H1 (cell line): ENCODE measurements at regions not wholly inside any gene's neighbourhood (a gene's known extent, or its start where the extent isn't known, plus 50 kb on each side); places are given as distances from the start of the nearest gene placed in this dataset.

ENCODE experiments used
- CTCF ChIA-PET: fragments of 300-600 bp; sonication (Branson Sonifier 250); formaldehyde crosslinking; loops from one replicate; lab custom pipeline; 2021; ENCODE audit not compliant: partially characterized antibody; lab: Charles Lee
- POLR2A ChIA-PET: fragments of 300-600 bp; sonication (Branson Sonifier 250); formaldehyde crosslinking; loops from one replicate; lab custom pipeline; 2021; ENCODE audit warnings: inconsistent platforms; ENCODE audit not compliant: partially characterized antibody; lab: Charles Lee
- DNase-seq, 2 experiments: peaks; one replicate each; pipeline versions ENCODE4 v3.0.0 to v3.0.0-alpha.2; 2010 to 2022; ENCODE audit warnings: low spot score in 2 of 2, low read depth in 1 of 2, mixed read lengths in 1 of 2
- FAIRE-seq: peaks from 2 replicates; lab custom pipeline; 2011; peaks lifted over from hg19 to GRCh38; lab: Jason Lieb, UNC
- H2AFZ ChIP-seq: 2 replicates; pipeline ENCODE4 v1.8.1; 2012; ENCODE audit warnings: low read length, inconsistent platforms
- H2AK5ac ChIP-seq: 2 replicates; pipeline ENCODE4 v1.6.1; 2013; ENCODE audit warnings: low read depth, low read length
- H2BK120ac ChIP-seq: replicated peaks from 2 replicates; pipeline ENCODE3; 2013; ENCODE audit warnings: low read depth, low read length, inconsistent platforms
- H2BK12ac ChIP-seq: 2 replicates; pipeline ENCODE4 v1.6.1; 2013; ENCODE audit warnings: low read depth, low read length
- H2BK15ac ChIP-seq: 2 replicates; pipeline ENCODE4 v1.6.1; 2013; ENCODE audit warnings: low read length
- H2BK20ac ChIP-seq: 2 replicates; pipeline ENCODE4 v1.6.1; 2013; ENCODE audit warnings: low read length
- H2BK5ac ChIP-seq: 2 replicates; pipeline ENCODE4 v1.6.1; 2013; ENCODE audit warnings: low read depth, low read length
- H3K14ac ChIP-seq: 2 replicates; pipeline ENCODE4 v1.6.1; 2013; ENCODE audit warnings: inconsistent platforms; ENCODE audit not compliant: insufficient read length
- H3K18ac ChIP-seq: 2 replicates; pipeline ENCODE4 v1.6.1; 2013; ENCODE audit warnings: low read length; ENCODE audit errors: extremely low read depth
- H3K23ac ChIP-seq: 2 replicates; pipeline ENCODE4 v1.6.1; 2013; ENCODE audit warnings: inconsistent platforms; ENCODE audit not compliant: insufficient read length
- H3K23me2 ChIP-seq: 2 replicates; pipeline ENCODE4 v1.6.1; 2013; ENCODE audit warnings: low read depth, low read length
- H3K27ac ChIP-seq: 2 replicates; pipeline ENCODE4 v1.6.1; 2011; ENCODE audit warnings: low read depth, low read length, inconsistent platforms
- H3K27me3 ChIP-seq, 4 experiments: replicated peaks in 1 of 4; 1 replicate in 1 of 4; 2 replicates in 3 of 4; pipeline versions ENCODE4 v1.6.1 to v1.8.1; 2011 to 2013; ENCODE audit warnings: low read length in 3 of 4, mild to moderate bottlenecking in 3 of 4, inconsistent platforms in 2 of 4, mixed read lengths in 2 of 4, moderate library complexity in 1 of 4; ENCODE audit not compliant: control insufficient read depth in 3 of 4, insufficient read depth in 3 of 4; ENCODE audit errors: extremely low read depth in 1 of 4
- H3K36me3 ChIP-seq, 4 experiments: 2 replicates each; pipeline versions ENCODE4 v1.6.1 to v1.8.1; 2011 to 2013; ENCODE audit warnings: mild to moderate bottlenecking in 4 of 4, low read length in 3 of 4, moderate library complexity in 2 of 4, control low read depth in 1 of 4, inconsistent platforms in 1 of 4; ENCODE audit not compliant: insufficient read depth in 4 of 4, control insufficient read depth in 2 of 4
- H3K4ac ChIP-seq: replicated peaks from 2 replicates; pipeline ENCODE3; 2013; ENCODE audit warnings: low read length, low read depth, mixed read lengths, inconsistent platforms; ENCODE audit not compliant: insufficient read length
- H3K4me1 ChIP-seq, 4 experiments: replicated peaks in 1 of 4; 1 replicate in 1 of 4; 2 replicates in 3 of 4; pipeline versions ENCODE4 v1.6.1 to v1.8.1; 2011 to 2013; ENCODE audit warnings: low read length in 3 of 4, inconsistent platforms in 2 of 4, mixed read lengths in 1 of 4; ENCODE audit not compliant: insufficient read depth in 4 of 4, control insufficient read depth in 3 of 4
- H3K4me2 ChIP-seq, 2 experiments: 2 replicates each; pipeline versions ENCODE4 v1.6.1 to v1.8.1; 2011 to 2013; ENCODE audit warnings: low read depth in 2 of 2, low read length in 2 of 2, control low read depth in 1 of 2, inconsistent platforms in 1 of 2, mild to moderate bottlenecking in 1 of 2; ENCODE audit not compliant: insufficient read depth in 1 of 2
- H3K4me3 ChIP-seq, 4 experiments: fragments of 200-600, 300-600 bp in 1 of 4; sonication (generic), shearing (Covaris generic), sonication (Bioruptor Twin) in 1 of 4; 2 replicates each; pipeline versions ENCODE4 v1.5.1 to v1.8.1; 2011 to 2016; ENCODE audit warnings: low read length in 4 of 4, low read depth in 3 of 4, control low read depth in 2 of 4, inconsistent platforms in 2 of 4, mild to moderate bottlenecking in 2 of 4, mixed read lengths in 1 of 4, moderate library complexity in 1 of 4; ENCODE audit not compliant: insufficient read depth in 2 of 4; ENCODE audit errors: extremely low read depth in 1 of 4
- H3K56ac ChIP-seq: replicated peaks from 2 replicates; pipeline ENCODE3; 2013; ENCODE audit warnings: low read depth, mild to moderate bottlenecking, mixed read lengths, low read length, inconsistent platforms; ENCODE audit not compliant: insufficient read length
- H3K79me1 ChIP-seq: 2 replicates; pipeline ENCODE4 v1.6.1; 2013; ENCODE audit warnings: low read depth, low read length, control low read depth
- H3K79me2 ChIP-seq, 2 experiments: 2 replicates each; pipeline versions ENCODE4 v1.6.1 to v1.8.1; 2012 to 2013; ENCODE audit warnings: low read length in 2 of 2, mild to moderate bottlenecking in 2 of 2, inconsistent platforms in 1 of 2; ENCODE audit not compliant: insufficient read depth in 2 of 2, control insufficient read depth in 1 of 2
- H3K9ac ChIP-seq, 4 experiments: replicated peaks in 1 of 4; 1 replicate in 1 of 4; 2 replicates in 3 of 4; pipeline versions ENCODE4 v1.6.1 to v1.8.1; 2011 to 2013; ENCODE audit warnings: low read depth in 3 of 4, low read length in 3 of 4, control low read depth in 2 of 4, mild to moderate bottlenecking in 2 of 4, moderate library complexity in 2 of 4, inconsistent platforms in 1 of 4; ENCODE audit errors: extremely low read depth in 1 of 4
- H3K9me3 ChIP-seq, 2 experiments: 2 replicates each; pipeline versions ENCODE4 v1.6.1 to v1.8.1; 2012 to 2013; ENCODE audit warnings: mild to moderate bottlenecking in 2 of 2, moderate library complexity in 2 of 2, control low read depth in 1 of 2, inconsistent platforms in 1 of 2, low read depth in 1 of 2, low read length in 1 of 2, mixed read lengths in 1 of 2; ENCODE audit not compliant: insufficient read depth in 2 of 2
- H4K20me1 ChIP-seq, 2 experiments: replicated peaks in 1 of 2; 2 replicates each; pipeline versions ENCODE3 to v1.8.1; 2011 to 2013; ENCODE audit warnings: inconsistent platforms in 2 of 2, low read length in 2 of 2, mild to moderate bottlenecking in 1 of 2; ENCODE audit not compliant: insufficient read depth in 2 of 2, control insufficient read depth in 1 of 2
- H4K5ac ChIP-seq: 2 replicates; pipeline ENCODE4 v1.6.1; 2013; ENCODE audit warnings: low read length, low read depth, mixed read lengths, inconsistent platforms; ENCODE audit not compliant: insufficient read length
- H4K8ac ChIP-seq: 2 replicates; pipeline ENCODE4 v1.8.0; 2013; ENCODE audit warnings: mild to moderate bottlenecking, moderate library complexity, low read length, inconsistent platforms; ENCODE audit not compliant: insufficient read depth; ENCODE audit errors: extremely low read depth
- H4K91ac ChIP-seq: replicated peaks from 2 replicates; pipeline ENCODE3; 2013; ENCODE audit warnings: low read length, mixed read lengths, inconsistent platforms; ENCODE audit not compliant: insufficient read length
- ATF2 ChIP-seq: IDR thresholded peaks from 2 replicates; pipeline ENCODE4 v1.6.1; 2012; ENCODE audit warnings: low read length, inconsistent platforms
- CREB1 ChIP-seq: IDR thresholded peaks from 2 replicates; pipeline ENCODE4 v1.6.1; 2012; ENCODE audit warnings: inconsistent platforms
- EP300 ChIP-seq, 2 experiments: IDR thresholded peaks; 1 replicate in 1 of 2; 2 replicates in 1 of 2; pipeline ENCODE4 v1.6.1; 2011 to 2012; ENCODE audit warnings: low read depth in 2 of 2, low read length in 2 of 2, mild to moderate bottlenecking in 2 of 2, borderline replicate concordance in 1 of 2, inconsistent platforms in 1 of 2, moderate library complexity in 1 of 2
- KDM5A ChIP-seq: fragments of 200-600 bp; IDR thresholded peaks from 2 replicates; pipeline ENCODE4 v1.7.1; 2012; ENCODE audit warnings: mild to moderate bottlenecking, low read length, inconsistent platforms, mixed read lengths
- RNF2 ChIP-seq: fragments of 200-900, 300-1000 bp; sonication (generic); IDR thresholded peaks from 2 replicates; pipeline ENCODE4 v1.7.1; 2016; ENCODE audit warnings: borderline replicate concordance, low read depth, mild to moderate bottlenecking, antibody characterized with exemption, low read length; ENCODE audit not compliant: poor library complexity, severe bottlenecking; ENCODE audit errors: missing control alignments
- SRF ChIP-seq: IDR thresholded peaks from 2 replicates; pipeline ENCODE4 v1.6.1; 2011; ENCODE audit warnings: mild to moderate bottlenecking, low read depth, low read length, moderate library complexity
- TBP ChIP-seq: IDR thresholded peaks from 2 replicates; pipeline ENCODE4 v1.6.1; 2011; ENCODE audit warnings: low read depth, low read length, improper control_type of control experiment
- WGBS, 2 experiments: shearing (Covaris generic) in 1 of 2; methylation state at CpG; one replicate each; pipeline versions ENCODE4 v1.1.6 to v1.1.7; 2013 to 2015; ENCODE audit warnings: low lambda C conversion rate in 2 of 2, mixed read lengths in 2 of 2, inconsistent platforms in 1 of 2, low coverage in 1 of 2, missing lambda C conversion rate in 1 of 2; ENCODE audit not compliant: insufficient replicate concordance in 2 of 2, insufficient coverage in 1 of 2, insufficient read length in 1 of 2; ENCODE audit errors: extremely low coverage in 1 of 2, missing lambda C conversion rate in 1 of 2; 5-methylcytosine and 5-hydroxymethylcytosine counted together

DNA sequence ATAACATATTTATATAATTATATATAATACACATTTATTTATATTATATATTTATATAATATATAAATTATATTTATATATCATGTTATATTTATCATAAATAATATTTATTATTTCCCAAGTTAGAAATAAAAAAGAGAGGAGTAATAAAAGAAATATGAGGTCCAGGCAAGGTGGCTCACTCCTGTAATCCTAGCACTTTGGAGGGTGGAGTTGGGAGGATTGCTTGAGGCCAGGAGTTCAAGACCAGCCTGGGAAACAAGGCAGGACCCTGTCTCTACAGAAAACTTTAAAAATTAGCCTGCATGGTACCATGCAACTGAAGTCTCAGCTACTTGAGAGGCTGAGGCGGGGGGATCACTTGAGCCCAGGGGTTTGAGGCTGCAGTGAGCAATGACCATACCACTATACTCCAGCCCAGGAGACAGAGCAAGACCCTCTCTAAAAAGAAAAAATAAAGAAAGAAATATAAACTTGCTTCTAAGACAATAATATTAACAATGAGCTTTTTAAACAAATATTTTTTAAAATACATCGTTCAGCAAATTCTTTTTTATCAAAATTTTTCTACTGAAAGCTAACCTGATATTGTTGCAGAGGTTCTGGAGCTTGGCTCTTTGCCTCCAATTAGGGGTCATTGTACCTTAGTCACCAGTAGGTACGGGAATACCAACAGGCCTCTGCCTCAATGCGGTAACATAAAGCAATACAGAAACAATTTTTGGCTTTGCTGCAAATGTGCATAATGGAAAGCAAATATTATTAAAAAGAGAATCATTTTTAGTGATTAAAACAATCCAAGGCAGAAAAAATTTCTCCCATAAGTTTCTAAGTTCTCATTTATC, 290.0 kb downstream of the SETD4 start:
- Histone ChIP-seq H3K14ac (no peak overlapping the region), H3K9me3 (no peaks in the 10 kb centered on the region), H4K91ac (no peak overlapping the region), H2BK12ac (no peak overlapping the region), H2AFZ (no peak overlapping the region), H2BK120ac (no peak overlapping the region), H3K23ac (no peak overlapping the region), H3K4me1 (peaks cover 0 to 7% (median 0%) of the 10 kb centered on the region in 4 experiments; a peak in 1 of 7 replicates), H3K27me3 (no peaks in the 10 kb centered on the region), H3K79me2 (no peaks in the 10 kb centered on the region), H2AK5ac (no peak overlapping the region), H2BK15ac (no peak overlapping the region), H4K8ac (no peak overlapping the region), H3K23me2 (no peaks in the 10 kb centered on the region), H4K5ac (no peak overlapping the region), H3K79me1 (no peaks in the 10 kb centered on the region), H3K56ac (no peak overlapping the region), H3K4me2 (no peak overlapping the region), H4K20me1 (no peaks in the 10 kb centered on the region), H3K27ac (no peak overlapping the region), H3K18ac (no peak overlapping the region), H2BK5ac (no peak overlapping the region), H3K36me3 (no peaks in the 10 kb centered on the region), H3K9ac (no peak overlapping the region), H3K4ac (no peak overlapping the region), H2BK20ac (no peak overlapping the region), H3K4me3 (no peak overlapping the region)
- FAIRE-seq (no peak), DNase-seq (no peak)
- CTCF ChIA-PET: interaction anchor here (1.3 kb wide), 1 partner anchor 40 kb away, joined by 3 read pairs; no protein-coding TSS in a partner anchor
- WGBS, 2 experiments: 88% methylated on average over 4 of the region's 4 CpGs; no CpG with 5 or more reads in 1 of the 2 experiments
- TF ChIP-seq KDM5A (no peak), EP300 (IDR thresholded peaks at IDR 0.05; ENCODE audit: borderline replicate concordance in 1 of 2, low read depth in 2 of 2, low read length in 2 of 2) (no peak), TBP (no peak), RNF2 (no peak), SRF (no peak), CREB1 (no peak), ATF2 (no peak)
- POLR2A ChIA-PET: no interaction called here
